OCI-LY7 (cell line): ENCODE measurements at regions not wholly inside any gene's neighbourhood (a gene's known extent, or its start where the extent isn't known, plus 50 kb on each side); places are given as distances from the start of the nearest gene placed in this dataset.

Experiments used
- BruUV-seq: library from RNA; stranded (reverse); fragments of 400-500 nt; replicated peaks from 2 replicates; lab custom pipeline; 2021; lab: Mats Ljungman, UMichigan
- CTCF ChIA-PET: fragments of 300-600 bp; sonication (Branson Sonifier 250); formaldehyde crosslinking; loops from one replicate; lab custom pipeline; 2022; ENCODE audit warnings: antibody characterized with exemption; ENCODE audit not compliant: unreplicated experiment; lab: Charles Lee
- POLR2A ChIA-PET: fragments of 300-600 bp; sonication (Branson Sonifier 250); formaldehyde crosslinking; loops from one replicate; lab custom pipeline; 2022; ENCODE audit warnings: antibody characterized with exemption; lab: Charles Lee
- DNase-seq: peaks from one replicate; pipeline ENCODE4 v3.0.0-alpha.2; 2015; ENCODE audit warnings: low spot score
- H2AFZ ChIP-seq: fragments of 200-600 bp; sonication (generic), shearing (Covaris generic); 2 replicates; pipeline ENCODE4 v1.6.1; 2014; ENCODE audit warnings: mild to moderate bottlenecking, antibody characterized with exemption, low read length, moderate library complexity
- H3K27ac ChIP-seq: fragments of 200-600 bp; sonication (generic); 2 replicates; pipeline ENCODE4 v1.5.1; 2014; ENCODE audit warnings: mixed run types, low read depth, mild to moderate bottlenecking, moderate library complexity, low read length, inconsistent platforms; ENCODE audit not compliant: poor library complexity, severe bottlenecking
- H3K36me3 ChIP-seq: fragments of 200-600 bp; sonication (generic); 2 replicates; pipeline ENCODE4 v1.6.1; 2014; ENCODE audit warnings: mild to moderate bottlenecking, antibody characterized with exemption, low read length, moderate library complexity, mixed read lengths; ENCODE audit not compliant: insufficient read depth
- H3K4me1 ChIP-seq: fragments of 200-600 bp; sonication (generic); 2 replicates; pipeline ENCODE4 v1.5.1; 2014; ENCODE audit warnings: mild to moderate bottlenecking, low read length; ENCODE audit not compliant: insufficient read depth, poor library complexity, severe bottlenecking
- H3K4me2 ChIP-seq: fragments of 200-600 bp; sonication (generic); 2 replicates; pipeline ENCODE4 v1.6.1; 2014; ENCODE audit warnings: mild to moderate bottlenecking, low read length
- H3K4me3 ChIP-seq: fragments of 200-600 bp; sonication (generic); 2 replicates; pipeline ENCODE4 v1.5.1; 2014; ENCODE audit warnings: mild to moderate bottlenecking, low read depth, low read length; ENCODE audit not compliant: poor library complexity, severe bottlenecking
- H3K79me2 ChIP-seq: fragments of 200-600 bp; sonication (generic); 2 replicates; pipeline ENCODE4 v1.6.1; 2016; ENCODE audit warnings: low read depth, mild to moderate bottlenecking, low read length, moderate library complexity, mixed read lengths; ENCODE audit not compliant: insufficient read depth
- H3K9me2 ChIP-seq: fragments of 200-600 bp; sonication (generic); 2 replicates; pipeline ENCODE4 v1.6.1; 2016; ENCODE audit warnings: mild to moderate bottlenecking, low read length, mixed read lengths; ENCODE audit not compliant: insufficient read depth
- H3K9me3 ChIP-seq: fragments of 200-600 bp; sonication (generic); 2 replicates; pipeline ENCODE4 v1.6.1; 2014; ENCODE audit warnings: mild to moderate bottlenecking, mixed run types, low read length, mixed read lengths
- H4K20me1 ChIP-seq: fragments of 200-600 bp; sonication (generic); 2 replicates; pipeline ENCODE4 v1.6.1; 2014; ENCODE audit warnings: mild to moderate bottlenecking, antibody characterized with exemption, low read length, moderate library complexity, mixed read lengths; ENCODE audit not compliant: insufficient read depth
- CTCF ChIP-seq: fragments of 200-600 bp; sonication (generic); conservative IDR thresholded peaks from 2 replicates; pipeline ENCODE4 v1.5.1; 2014; ENCODE audit warnings: mild to moderate bottlenecking, antibody characterized with exemption, low read length, moderate library complexity, mixed read lengths
- EZH2phosphoT487 ChIP-seq: fragments of 200-600 bp; sonication (generic); IDR thresholded peaks from 2 replicates; pipeline ENCODE4 v1.6.1; 2018; ENCODE audit warnings: low read depth, borderline replicate concordance, mild to moderate bottlenecking, mixed run types, antibody characterized with exemption, low read length, moderate library complexity, mixed read lengths
- intact Hi-C: fragments of 100-400 bp; cut with micrococcal nuclease; formaldehyde crosslinking; loops from one replicate; pipeline ENCODE4 v1.10.0; 2022; ENCODE audit not compliant: unreplicated experiment

- no peak for DNase-seq
- Histone ChIP-seq H3K4me1 (no peaks in the 10 kb centered on the region), H3K9me3 (no peaks in the 10 kb centered on the region), H3K36me3 (no peaks in the 10 kb centered on the region), H3K4me2 (no peak overlapping the region), H2AFZ (no peak overlapping the region), H4K20me1 (no peaks in the 10 kb centered on the region; the same call in 1 of the 2 replicates), H3K79me2 (no peaks in the 10 kb centered on the region), H3K27ac (no peak overlapping the region), H3K4me3 (no peak overlapping the region), H3K9me2 (no peaks in the 10 kb centered on the region)
- ChIA-PET CTCF (no interaction called here), POLR2A (no interaction called here)
- no TSS peak for BruUV-seq
- intact Hi-C loops: no loop called here
- TF ChIP-seq EZH2phosphoT487 (no peak), CTCF (no peak)
Measured at GRCh38 chr2:226124548-226125011, 675.0 kb downstream of the IRS1 start.

GRCh38 chr2:226123300-226123699, 676.3 kb downstream of the IRS1 start:
- Histone ChIP-seq H3K9me3 (no peaks in the 10 kb centered on the region), H2AFZ (no peak overlapping the region), H4K20me1 (no peaks in the 10 kb centered on the region; the same call in 1 of the 2 replicates), H3K4me3 (no peak overlapping the region), H3K36me3 (no peaks in the 10 kb centered on the region), H3K27ac (no peak overlapping the region), H3K79me2 (no peaks in the 10 kb centered on the region), H3K4me2 (no peak overlapping the region), H3K9me2 (no peaks in the 10 kb centered on the region), H3K4me1 (no peaks in the 10 kb centered on the region)
- TF ChIP-seq CTCF (no peak), EZH2phosphoT487 (no peak)
- intact Hi-C loops: no loop called here
- no peak for DNase-seq
- CTCF ChIA-PET: no interaction called here
- POLR2A ChIA-PET: no interaction called here
- no TSS peak for BruUV-seq

GRCh38 chr2:226122041-226122440, 677.6 kb downstream of the IRS1 start:
- no peak for DNase-seq
- BruUV-seq: no TSS peak
- ChIA-PET CTCF (no interaction called here), POLR2A (no interaction called here)
- Histone ChIP-seq H3K4me3 (no peak overlapping the region), H2AFZ (no peak overlapping the region), H3K27ac (no peak overlapping the region), H3K9me3 (no peaks in the 10 kb centered on the region), H3K79me2 (no peaks in the 10 kb centered on the region), H3K36me3 (no peaks in the 10 kb centered on the region), H3K9me2 (no peaks in the 10 kb centered on the region), H3K4me1 (no peaks in the 10 kb centered on the region), H3K4me2 (no peak overlapping the region), H4K20me1 (no peaks in the 10 kb centered on the region; the same call in 1 of the 2 replicates)
- intact Hi-C loops: no loop called here
- TF ChIP-seq EZH2phosphoT487 (no peak), CTCF (no peak)
